ENCODE measurements at regions not wholly inside any gene's neighbourhood (a gene's known extent, or its start where the extent isn't known, plus 50 kb on each side); places are given as distances from the start of the nearest gene placed in this dataset.
A peak's percentile ranks its signal among the peaks of the same experiment; 100 is the strongest.

DNA sequence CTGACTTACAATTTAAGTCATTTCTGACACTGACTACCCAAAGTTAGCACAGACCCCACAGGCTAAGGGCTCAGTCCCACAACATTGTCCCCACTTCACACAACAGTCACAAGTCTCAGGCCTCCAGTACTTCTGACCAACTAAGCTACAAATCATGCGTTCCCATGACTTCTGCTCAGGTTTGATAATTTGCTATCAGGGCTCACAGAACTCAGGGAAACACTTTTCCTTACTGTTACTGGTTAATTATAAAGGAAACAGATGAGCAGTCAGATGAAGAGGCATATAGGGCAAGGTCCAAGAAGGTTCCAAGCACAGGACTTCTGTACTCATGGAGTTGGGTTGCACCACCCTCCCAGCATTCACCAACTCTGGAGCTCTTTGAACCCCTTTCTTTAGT is 151.2 kb upstream of the TNR start:
- DNase-seq, result no peak

DNA sequence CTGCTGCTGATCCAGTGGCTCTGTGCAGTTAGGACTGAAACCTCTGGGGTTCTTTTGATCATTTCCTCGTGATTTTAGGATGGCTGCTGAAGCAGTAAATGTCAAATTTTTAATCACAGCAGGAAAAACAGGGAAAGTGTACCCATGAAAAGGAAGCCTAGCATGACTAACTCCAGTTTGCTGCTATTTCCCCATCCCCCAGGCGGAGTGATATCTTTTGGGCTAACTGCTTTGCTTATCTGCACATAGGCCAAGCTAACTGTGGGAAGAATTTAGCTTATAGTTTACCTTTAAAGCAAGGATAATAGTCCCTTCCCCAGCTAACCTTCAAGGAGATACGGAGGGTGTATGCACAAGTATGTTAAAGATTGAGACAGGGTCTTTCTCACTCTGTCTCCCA is 149.8 kb upstream of the TNR start:
- no peak for DNase-seq

DNA sequence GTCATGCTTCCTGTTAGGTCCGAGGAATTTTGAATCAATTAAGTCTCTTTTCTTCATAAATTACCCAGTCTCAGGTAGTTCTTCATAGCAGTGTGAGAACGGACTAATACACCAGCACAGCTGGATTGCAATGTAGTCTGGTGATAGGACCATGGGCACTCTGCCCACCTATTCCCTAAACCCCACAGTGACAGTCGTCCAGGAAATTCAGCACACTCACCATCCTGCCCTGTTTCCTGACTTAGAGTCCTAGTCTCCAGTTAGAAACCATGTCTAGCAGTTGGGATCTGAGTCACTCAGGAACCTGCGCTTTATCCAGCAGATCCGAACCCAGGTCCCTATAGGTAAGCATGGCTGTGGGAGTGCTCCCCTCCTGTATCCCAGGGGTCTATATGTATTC is 149.3 kb upstream of the TNR start:
- no peak for DNase-seq

DNA sequence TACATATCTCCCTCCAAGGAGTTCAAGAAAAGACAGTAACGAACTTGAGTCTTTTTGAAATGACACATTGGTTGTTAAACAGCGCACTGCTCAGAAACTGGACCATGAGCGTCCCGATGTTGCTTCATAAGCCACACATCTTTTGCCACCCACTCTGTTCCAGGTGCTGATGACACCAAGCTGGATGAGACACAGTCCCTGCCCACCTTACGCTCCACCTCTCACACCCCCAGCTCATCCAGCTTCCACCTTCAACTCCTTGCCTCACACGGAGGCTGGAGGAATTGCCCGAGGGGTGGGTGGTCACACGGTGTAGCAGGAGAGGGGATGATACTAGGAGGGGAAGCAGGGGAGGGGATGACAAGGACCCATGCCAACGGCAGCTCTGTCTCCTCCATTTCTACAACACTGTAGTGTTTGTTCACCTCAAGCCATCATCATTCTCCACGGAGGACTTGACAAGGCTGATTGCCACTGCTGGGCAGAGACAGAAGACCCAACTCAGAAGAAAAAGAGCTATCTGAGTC is 148.5 kb upstream of the TNR start:
- no peak for DNase-seq

DNA sequence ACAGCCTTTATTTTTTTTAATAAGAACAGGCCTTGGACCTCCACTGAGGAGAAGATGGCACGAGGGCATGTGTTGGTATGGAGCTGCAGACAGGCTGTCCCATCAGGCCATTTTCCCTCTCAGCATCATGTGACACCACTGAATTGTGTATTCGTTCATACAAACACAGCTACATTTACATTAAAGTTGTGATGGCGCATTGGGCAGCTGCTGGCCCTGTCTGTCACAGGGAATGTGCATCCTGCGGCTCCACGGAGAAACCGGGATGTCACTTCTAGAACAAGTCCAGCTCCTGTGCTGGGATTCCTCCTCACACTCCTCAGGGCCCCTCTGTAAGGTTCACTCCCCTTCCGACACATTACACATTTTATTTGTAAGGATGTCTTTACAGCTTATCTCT is 147.6 kb upstream of the TNR start:
- DNase-seq, result no peak

DNA sequence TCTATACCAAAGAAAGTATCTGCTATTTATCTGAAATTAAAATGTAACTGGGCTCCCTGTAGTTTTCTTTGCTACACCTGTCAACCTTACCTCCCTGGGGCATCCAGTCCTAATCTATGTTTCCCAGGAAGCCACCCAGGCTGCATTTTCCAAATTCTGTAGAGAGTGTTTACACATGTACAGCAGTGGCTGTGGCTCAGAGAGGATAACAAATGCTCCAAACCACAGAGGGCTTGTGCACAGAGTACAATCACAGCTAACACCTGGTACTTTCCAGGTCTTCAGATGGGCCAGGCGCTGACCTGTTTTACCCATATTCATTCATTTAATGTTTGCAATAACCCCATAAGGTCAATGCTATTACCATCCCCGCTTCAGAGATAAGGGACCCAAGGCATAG is 146.5 kb upstream of the TNR start:
- DNase-seq, result no peak

DNA sequence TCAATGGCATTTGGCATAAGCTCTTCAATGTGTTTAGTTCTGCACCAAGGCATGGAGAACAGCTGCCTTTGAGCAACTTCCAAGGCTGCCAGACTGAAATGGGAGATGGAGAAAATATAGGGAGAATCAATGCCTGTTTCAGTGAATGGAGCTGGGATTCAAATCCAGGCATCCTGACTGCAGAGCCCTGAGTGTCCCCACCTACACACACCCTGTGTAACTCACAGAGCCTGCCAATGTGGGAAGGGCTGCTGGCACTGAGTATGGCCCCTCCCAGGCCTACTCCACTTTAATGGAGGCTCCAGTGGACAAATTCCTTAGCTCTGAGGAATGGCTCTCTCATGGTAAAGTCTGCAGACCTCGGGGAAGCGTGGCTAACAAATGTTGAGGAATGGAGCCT is 145.6 kb upstream of the TNR start:
- DNase-seq, result no peak

DNA sequence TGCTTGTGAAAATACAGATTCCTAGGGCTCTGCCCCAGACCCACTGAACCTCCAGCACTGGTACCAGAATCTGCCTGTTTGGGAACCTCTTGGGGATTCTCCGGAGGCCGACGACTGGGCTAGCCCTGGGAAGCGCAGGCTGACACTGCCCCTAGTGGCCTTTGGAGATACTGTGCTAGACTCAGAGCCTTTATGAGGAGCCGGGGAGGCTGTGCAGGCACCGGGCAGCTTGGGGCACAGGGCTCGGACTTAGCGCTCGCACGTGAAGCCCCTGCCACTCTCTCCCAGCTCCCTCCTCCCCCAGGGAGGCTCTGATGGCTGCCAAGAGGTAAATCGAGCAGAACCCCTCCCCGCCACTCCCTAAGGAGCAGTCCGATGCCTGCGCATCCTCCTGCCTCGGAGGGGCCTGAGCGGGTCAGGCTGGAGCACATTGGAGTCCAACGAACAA is 144.6 kb upstream of the TNR start:
- DNase-seq, result peak; percentile 64

DNA sequence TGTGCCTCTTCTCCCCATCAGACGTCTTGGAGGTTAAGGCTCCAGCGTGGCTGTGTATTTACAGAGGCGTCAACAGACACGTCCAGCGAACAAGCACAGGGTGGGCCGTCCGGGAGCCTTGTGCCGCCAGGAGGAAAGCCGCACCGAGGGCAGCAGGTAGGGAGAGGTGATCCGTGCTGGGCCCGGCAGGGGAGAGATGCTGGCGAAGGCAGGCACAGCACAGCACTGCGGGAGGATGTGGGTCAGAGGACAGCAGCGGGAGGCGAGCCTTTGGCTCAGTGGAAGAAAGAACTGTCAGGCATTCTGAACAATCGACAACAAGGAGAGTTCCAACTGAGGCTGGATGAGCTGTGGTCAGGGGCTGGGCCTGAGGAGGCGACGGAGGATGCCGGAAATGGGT is 144.1 kb upstream of the TNR start:
- no peak for DNase-seq

DNA sequence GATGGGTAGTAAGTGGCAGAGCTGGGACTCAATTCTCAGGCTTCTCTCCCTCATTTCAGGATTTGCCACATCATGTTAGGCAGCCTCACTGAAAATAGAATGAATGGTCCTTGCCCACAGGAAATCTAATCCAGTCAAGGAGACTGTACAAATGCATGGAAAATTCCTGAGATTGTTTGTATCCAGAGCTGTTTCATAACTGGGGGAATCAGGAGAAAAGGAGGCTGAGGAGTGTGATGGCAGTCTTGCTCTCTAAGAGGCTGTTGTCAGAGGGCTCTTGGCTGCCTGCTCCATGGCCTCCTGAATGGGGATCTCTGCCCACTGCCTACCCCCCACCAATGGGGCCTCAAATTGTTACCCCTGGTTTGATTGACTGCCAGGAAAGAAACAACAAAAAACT is 141.9 kb upstream of the TNR start:
- no peak for DNase-seq

DNA sequence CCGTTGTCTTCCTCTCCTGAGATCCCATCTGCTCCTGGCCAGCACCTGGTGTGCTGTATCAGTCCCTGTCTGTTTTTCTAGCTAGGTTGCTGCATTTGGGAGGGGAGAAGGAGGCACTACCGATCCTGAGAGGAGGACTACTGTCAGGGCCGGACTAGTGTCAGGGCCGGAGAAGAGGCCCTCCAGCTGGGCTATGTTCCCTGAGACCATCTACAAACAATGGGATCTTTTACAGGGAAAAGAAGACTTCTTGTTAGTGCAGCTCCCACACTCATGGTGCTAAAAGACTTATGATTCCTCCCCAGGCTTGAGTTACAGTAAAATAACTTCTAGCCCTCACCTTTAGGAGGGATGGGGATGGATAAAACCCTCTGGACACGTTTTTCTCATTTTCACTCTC is 141.0 kb upstream of the TNR start:
- no peak for DNase-seq

DNA sequence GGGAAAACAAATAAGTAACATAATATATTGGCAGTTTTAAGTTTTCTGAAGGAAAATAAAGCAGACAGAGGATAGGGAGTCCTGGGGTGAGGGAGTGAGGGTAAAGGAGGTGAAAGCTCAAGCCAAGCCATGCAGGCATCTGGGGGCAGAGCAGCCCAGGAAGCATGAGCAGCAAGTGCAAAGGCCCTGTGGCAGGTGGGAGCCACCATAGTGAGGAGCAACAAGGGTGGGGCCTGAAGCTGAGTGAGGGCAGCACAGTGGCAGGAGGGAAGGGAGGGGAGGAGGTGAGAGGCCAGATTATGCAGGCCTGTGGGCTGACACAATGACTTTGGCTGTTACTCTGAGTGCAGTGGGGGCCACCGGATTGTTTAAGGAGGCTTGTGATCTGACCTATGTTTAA is 138.8 kb upstream of the TNR start:
- DNase-seq, result no peak

DNA sequence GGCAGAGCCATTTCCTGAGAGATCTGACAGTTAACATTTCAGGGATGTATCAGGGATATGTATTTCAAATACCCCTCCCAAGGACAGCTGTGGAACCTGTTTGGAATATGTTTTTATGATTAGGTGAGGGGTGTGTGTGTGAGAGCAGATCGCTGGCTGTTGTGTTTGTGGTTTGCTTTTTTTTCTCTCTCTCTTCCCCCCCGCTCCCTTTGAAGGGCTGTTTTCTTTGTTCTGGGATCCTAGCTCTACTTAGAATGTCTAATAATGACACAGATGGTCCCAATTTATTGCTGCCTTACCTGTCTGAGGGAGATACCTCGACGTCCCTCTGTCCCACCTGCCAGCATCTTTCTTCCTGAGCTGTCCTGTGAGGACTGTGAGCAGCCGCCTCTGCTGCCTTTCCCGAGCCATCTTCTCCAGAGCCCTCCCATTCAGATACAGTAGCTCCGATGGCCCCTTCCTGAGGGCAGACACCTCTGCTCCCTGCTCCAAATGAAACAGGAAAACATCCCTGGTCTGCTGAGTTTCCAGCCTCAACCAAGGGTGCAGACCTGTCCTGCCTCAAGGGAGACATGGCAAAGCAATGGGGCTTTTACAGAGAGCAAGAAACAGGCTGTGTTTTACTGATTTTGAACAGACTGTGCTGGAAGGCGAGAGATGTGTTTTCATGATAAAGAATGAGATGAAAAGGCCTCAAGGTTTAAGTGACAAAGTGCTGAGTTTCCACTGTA is 138.0 kb upstream of the TNR start:
- DNase-seq, result no peak

DNA sequence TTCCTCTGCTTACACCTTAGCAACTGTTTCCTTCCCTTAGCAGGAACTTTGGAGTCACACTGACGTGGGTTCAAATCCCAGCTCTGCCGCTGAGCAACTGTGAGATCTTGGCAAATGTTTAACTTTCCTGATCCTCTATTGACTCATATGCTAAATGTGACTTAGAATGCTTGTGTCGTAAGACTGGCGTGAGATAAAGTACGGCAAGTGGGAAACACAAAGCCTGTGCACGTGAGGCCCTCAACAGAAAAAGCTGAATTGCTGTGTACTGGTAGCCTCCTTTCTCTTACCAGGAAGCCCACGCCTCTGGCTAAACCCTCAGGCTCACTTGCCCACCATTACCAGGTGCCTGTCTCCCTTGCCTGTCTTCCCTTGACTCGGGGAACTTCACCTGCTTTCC is 135.4 kb upstream of the TNR start:
- no peak for DNase-seq

DNA sequence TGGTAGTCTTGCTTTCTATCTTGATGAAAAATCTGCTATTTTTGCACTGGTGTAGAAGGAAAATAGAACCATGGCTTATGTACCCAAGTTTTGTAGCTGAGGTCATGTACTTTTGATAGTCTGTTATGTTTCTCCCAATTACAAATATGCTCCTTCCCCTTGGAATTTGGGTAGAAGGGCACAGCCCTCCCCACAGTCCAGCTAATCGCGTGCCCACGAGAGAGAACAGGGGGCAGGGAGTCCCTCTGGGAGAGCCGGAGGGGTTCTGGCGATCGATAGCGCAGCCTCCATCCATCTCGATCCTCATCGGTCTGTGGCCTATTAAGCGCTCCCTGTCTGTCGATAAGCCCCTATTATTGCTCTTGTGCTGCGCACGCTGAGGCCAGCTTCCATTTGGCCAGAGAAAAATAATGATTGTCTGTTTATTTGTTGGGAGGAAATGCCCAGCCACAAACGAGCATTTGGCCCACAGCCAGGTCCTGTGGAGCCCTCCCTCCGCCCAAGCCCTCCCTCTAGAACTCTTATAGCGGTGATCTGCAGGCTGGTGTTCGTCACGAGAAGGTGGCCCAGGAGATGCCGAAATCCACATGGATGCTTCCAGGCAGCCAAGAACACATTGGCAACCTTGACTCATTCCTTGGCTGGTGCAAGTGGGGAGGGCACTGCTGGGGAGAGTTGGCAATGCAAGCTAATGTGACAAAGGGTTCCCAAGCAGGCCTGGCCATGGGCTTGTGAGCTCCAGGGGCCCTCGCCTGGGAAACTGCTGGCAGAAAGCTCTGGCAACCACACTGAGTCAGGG is 134.7 kb upstream of the TNR start:
- DNase-seq, result peak; percentile 12

DNA sequence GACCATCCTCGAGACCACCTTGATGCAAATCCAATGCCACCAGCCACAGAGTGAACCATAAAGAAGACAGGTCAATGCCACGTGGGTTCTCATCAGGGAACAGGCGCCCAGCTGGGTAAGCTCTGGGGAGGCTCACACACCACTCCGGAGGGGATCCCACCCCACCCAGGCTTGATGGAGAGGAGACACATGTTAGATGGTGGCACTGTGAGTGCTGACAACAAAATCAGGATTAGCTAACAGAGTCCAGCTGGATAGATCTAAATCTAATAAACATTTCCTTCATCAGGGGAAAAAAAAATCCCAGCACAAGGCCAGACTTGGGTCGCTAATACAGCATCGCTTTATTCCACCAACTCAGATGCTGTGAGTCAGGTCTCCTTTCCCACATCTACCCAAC is 132.2 kb upstream of the TNR start:
- DNase-seq, result no peak

DNA sequence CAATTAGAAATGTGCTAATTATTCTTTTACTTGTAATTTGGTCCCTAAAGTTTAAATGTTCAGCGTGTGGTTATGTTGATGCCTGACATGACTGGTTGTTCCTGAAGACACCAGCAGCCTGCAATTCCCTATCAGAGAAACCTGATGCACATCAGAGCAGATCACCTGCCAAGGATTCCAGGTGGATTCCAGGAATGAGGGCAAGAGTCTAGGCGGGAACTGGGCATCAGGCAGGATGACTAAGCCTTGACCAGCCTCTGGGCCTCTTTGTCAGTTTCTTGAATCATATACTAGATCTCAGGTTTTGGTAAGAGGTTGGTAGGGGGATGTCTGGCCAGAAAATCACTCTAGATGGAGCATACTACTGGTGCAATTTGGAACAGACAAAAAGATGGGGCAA is 130.7 kb upstream of the TNR start:
- no peak for DNase-seq

DNA sequence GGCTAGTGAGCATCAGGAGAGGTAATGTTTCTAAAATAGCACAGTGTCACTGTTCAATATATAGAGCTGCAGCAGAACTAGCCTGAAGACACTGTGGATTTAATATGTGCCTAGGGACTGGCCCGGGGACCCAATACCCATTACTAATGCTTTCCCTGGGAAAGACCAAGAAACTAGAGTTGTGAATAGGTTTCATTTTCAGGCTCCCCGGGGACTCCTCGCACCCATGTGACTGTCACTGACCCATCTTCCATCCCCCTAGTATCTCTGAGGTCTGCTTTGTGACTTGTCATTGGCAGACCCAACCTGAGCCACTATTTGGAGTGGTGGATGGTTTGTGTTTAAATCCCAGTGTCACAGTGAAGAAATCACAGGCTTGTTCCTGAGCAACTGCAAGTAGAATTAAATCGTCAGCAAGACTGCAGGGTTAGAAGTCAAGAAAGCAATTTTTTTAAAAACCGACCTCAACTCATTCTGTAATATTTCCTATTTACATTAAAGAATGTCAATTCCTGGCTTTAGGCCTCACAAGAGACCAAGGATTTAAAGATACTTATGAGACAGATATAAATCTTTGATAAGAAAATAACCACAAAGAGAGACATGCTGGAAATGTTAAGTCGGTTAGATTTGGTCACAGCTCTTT is 130.0 kb upstream of the TNR start:
- no peak for DNase-seq

DNA sequence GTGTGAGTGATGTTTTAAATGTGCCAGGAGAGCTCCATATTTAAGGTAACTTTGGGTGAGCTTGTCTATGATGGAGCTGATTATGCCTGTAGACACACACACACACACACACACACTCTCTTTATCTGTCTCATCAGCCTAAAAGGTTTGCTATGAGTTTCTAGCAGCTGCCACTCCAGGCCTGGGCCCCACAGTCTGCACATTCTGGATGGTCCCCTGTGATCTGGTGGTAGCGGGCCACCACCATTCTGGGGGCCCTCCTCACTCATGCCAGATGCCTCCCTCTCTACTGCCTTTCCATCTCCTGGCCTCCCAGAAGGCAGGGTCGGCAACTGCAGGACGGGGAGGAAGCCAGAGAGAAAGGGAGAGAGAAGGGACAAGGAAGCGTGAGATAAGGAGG is 129.2 kb upstream of the TNR start:
- no peak for DNase-seq

DNA sequence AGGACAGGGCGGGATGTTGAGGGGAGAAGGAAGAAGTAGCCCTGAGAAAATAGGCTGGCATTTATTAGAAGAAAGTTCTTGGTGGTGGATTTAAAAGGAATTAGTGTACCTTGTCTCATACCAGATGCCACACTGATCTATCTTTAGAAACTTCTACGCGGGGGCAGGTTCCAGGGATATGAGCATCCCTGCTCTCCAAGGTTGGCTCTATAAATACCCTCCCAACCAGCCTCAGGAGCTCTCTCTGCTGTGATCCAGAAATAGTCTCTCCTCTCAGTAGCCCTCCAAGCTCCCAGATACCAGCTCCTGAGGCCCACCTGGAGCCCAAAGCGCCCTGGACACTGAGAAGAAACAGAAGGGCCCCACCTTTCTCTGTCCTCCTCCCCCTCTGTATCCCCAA is 128.3 kb upstream of the TNR start:
- DNase-seq, result no peak

DNA sequence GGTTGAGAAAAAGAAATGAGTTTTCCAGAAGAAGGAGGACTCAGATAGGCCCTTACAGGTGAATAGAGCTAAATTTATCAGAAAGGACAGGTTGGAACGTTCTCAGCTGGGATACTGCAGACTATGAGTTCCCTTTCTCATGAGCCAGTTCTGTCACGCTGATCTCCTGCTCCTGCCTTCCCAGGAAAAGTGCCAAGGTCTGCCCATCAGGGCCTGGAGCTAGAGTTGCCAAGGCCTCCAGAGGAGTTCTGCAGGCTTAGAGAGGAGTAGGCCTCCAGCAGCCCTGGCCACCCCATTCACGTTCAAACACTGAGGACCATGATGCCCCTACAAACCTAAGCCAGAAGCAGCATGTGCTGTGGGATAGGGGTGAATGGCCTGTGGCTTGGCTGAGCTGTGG is 126.8 kb upstream of the TNR start:
- DNase-seq, result no peak

DNA sequence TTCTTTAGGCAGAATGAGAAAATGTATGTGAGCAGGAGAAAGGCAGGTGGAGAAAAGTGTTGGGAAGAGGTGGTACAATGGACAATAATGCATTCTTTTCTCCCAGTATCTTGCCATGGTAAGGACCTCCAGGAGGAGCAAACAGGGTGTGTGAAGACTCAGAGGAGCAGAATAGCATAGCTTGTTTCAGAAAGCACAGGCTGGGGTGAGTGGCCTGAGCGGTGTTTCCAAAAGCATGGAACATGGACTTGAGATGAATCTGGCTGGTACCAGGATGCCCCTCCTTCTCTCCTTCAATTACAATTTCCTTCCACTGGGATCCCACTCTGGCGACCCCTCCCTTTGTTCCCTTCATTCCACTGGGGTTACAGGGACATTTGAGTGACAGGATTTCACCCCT is 123.4 kb upstream of the TNR start:
- DNase-seq, result no peak

DNA sequence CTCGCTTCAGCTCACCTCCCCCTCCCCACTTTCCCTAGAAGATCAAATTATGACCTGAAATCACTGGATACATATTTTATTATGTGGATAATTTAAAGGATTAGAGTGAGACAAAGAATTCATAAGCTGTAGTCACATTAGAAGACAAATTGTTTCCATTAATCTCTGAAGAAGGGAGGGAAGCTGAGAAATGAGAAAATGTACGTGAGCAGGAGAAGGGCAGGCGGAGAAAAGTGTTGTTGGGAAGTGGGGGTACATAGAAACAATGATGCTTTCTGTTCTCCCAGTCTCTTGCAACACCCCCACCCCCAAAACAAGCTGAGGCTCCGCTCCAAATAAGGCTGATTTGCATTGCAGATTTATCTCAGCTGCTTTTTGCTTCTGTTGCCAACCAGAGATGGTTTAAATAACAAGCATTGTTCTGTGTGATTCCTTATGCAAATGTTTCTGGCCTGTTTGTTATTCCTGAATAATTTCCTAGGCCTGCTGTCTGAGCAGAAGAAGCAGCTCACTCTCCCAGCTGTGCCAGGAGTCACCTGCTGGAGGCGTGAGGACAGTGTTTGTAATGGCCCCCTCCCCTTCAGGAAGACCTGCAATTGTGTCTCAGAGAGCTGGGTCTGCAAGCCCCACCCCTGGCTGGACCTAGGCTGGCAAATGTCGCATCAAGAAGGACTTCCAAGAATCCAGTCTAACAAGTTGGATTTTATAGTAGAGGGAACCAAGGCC is 121.8 kb upstream of the TNR start:
- peak; percentile 12 for DNase-seq
